GM21737 (cell line): ENCODE measurements at regions not wholly inside any gene's neighbourhood (a gene's known extent, or its start where the extent isn't known, plus 50 kb on each side); places are given as distances from the start of the nearest gene placed in this dataset.

ENCODE experiments used
- ATAC-seq: cut with Tn5 transposase; IDR thresholded peaks from one replicate; pipeline ENCODE4 v1.9.1; 2021; ENCODE audit warnings: mild to moderate bottlenecking, moderate library complexity; ENCODE audit not compliant: unreplicated experiment

GRCh38 chr2:40760071-40760666 lies 308.3 kb upstream of the SLC8A1 start:
- ATAC-seq, result no peak

DNA sequence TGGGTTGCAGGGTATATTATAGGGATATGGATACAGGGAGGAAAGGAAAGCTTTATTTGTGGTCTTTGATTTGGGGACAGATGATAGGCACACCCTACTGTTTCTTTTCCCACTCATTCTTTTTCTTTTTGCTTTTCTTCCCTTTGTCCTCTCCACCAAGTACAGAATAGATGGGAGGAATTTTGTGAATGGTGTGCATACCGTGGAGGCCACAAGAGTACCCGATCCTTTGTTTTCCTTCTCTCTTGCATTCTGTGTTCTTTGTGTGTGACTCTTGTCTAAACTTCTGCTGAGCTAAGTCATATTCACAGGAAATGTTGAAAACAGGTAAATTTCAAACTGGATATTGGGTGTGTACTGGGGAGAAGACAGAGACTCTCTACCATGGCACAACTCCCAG lies 321.4 kb upstream of the SLC8A1 start:
- no peak for ATAC-seq

DNA sequence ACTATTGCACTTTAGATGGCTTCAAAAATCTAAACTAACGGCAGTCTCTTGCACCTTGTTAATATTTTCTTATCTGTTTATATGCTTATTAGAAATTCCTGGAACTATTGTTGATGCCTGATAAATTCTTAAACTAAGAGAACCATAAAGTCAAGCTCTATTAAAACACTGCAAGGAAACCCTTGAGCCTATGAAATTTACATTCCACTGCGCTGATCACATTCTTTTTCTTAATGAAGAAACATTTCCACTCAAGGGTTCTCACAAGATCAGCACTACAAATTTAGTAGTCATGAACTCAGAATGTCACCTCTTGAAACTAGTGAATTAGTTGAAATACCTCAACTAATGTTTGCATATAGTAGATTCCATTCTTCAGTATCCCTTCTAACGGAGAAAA lies 331.8 kb upstream of the SLC8A1 start:
- ATAC-seq, result no peak

DNA sequence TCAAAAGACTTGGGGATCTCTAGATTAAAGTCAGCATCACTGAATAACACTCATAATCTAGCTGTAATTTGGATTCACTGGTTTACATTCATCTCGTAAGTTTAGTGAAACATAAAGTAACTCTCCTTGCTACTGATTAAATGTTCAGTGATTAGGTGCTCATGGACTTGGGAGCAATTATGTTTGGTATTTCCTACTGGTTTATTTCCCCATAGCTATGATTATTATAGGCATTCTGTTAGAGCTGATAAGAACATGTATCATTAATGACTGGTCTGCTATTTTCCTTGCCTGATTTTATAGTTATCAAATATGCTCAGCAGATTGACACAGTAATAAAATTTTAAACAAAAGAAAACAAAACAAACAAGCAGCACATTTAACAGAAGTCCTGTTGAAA lies 334.7 kb upstream of the SLC8A1 start:
- no peak for ATAC-seq

- no peak for ATAC-seq
Measured at GRCh38 chr2:40797120-40797519, 345.2 kb upstream of the SLC8A1 start.

DNA sequence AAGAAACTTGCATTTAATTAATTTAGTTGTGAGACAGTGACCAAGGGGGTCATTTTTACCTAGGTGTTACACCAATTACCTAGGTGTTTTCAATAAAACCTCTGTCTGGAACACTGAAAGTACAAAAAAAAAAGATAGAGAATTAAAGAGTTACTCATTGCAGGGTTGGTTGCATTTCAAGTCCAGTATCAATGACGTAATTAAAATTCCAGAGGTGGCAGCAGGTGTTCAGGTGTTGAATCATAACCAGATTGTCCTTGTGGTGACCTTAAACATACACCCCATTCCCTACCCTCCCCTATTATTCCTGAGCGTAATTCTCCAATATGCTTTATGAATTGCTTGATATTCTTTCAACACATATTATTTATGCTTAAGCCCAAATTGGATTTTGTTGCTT lies 352.0 kb upstream of the SLC8A1 start:
- ATAC-seq, result no peak

DNA sequence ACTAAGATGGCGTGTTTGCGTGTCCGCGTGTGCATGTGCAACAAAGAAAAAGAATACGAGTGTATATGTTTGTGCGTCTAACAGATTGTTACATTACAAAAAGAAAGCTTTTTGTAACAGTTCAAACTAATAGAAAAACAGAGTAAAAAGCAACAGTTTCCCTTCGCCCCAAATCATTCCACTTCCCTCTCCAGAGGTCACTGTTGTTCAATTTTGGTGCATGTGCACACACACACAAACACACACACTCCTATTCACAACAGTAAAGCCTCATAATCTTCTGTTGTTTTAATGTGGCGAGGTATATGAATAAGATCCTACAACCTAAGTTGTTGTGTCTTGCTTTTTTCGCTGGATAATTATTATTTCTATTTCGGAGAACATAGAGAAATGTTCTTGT lies 357.3 kb upstream of the SLC8A1 start:
- no peak for ATAC-seq

DNA sequence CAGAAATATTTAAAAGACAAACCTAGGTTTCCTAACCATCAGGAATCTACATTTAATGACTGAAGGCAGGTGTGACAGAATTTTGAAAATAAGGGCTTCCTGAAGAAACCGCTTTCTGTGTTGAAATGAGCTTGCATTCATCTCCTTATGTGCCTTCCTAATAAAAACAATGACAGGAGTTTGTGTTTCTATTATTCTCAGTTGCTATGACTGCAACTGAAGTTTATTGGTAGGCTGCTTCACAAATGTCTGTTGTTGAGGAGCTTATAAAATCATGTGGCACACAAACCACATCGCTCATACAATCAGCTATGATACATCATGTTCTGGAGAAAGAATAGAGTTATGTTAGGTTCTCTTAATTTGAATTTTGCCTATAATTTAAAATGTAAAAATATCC lies 362.7 kb upstream of the SLC8A1 start:
- no peak for ATAC-seq

DNA sequence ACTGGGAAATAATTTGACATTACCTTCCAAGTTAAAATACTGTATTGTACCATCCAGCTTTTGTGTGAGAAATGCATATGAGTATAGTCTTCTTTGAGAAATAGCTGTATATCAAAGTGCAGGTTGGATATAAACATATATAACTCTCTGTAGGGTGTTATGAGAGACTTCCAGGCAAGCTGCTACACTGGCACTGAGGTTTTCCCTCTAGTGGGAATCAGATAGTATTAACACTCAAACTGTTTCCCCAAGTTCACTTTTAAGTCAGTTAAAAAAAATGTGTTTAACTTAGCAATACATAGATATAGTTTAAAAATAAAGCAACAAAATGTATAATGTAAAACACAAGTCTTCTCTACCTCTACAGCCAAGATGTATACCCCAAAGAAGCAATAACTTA lies 368.4 kb upstream of the SLC8A1 start:
- ATAC-seq, result no peak

GRCh38 chr2:40823478-40823877 lies 371.6 kb upstream of the SLC8A1 start:
- ATAC-seq, result no peak

- ATAC-seq, result no peak
Measured at GRCh38 chr2:40824278-40824677, 372.4 kb upstream of the SLC8A1 start.

DNA sequence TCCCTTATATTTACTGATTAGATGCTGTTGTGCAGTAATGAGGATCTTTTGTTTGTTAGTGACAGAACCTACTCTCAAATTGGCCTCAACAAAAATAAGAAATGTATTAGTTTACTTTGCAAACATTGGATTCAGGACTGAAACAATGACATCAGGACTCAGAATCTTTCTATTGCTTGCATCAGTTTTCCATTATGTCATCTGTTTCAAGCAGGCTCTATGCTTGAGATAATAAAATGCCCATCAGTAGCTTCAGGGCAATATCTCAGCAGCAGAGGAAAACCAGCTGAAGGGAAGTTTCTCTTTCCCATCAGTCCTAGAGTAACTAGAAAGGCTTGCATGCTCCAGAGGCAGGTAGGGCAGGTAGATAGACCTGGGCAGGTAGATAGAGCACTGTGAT lies 375.5 kb upstream of the SLC8A1 start:
- ATAC-seq, result no peak

DNA sequence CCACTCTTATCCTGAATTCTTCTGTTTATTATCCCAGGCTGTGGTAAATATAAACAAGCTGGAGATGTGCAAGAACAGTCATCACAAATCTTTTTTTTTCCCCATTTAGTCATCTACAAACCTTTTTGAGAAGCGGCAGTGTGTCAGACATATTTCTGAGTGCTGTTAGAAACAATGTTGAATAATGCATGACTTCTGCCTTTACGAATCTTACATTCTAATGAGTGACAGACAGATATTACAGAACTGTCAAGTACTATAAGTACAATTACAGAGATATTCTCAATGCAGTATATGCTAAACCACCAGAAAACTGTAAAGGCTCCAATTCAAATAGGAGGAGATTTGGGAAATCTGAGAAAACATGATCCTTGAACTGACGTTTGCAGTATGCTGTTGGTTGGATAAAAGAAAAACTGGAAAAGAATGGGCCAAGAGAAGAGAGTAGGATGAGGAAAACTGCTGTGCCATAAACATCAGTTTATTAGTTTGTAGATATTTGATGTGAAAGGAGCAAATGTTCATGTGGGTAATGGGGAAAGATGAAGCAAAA lies 379.5 kb upstream of the SLC8A1 start:
- ATAC-seq, result no peak

DNA sequence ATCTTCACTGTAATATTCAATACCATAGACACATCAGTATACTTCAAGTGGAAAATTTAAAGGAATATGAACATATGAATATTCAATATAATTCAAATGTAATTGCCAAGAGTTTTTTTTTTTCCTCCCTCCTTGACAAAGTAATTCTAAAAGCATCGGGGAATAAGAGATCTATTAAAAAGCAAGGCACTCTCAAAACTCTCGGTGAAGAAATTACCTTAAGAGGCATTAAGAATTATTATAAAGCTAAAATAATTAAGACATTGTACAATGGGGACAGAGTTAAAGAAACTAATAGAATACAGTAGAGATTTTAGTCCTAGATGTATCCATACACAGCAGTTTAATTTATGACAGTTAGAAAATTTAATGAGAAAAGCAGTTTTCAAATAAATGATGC lies 390.0 kb upstream of the SLC8A1 start:
- no peak for ATAC-seq

DNA sequence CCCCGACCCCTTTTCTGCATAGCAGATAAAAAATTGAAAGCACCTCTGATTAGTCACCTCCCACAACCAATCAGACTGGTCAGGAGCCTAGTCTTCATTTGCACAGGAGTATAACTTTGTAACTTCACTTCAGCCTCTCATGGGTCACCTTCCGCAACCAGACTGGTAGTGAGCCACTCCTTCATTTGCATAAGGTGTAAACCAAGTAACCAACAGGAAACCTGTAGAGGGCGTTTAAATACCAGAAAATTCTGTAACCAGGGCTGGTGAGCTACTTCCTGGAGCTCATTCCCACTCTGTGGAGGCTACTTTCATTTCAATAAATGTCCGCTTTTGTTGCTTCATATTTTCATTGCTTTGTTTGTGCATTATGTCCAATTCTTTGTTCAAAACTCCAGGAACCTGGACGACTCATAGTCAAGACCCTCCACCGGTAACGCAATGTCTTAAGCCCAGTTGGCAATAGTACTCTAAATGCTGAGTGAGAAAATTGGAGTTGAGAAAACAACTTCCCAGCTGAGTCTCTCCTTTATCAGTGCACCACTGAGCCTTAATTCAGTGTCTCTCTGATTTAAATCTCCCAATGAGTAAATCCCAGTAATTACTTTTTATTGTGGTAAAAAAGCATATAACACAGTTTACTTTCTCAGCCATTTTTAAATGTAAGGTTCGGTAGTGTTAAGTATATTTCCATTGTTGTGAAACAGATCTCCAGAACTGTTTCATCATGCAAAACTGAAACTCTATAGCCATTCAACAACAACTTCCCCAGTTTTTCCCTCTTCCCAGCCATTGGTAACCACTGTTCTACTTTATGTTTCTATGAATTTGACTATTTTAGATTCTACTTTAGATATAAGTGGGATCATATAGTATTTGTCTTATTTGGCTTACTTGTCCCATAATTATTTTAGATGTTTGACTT lies 392.7 kb upstream of the SLC8A1 start:
- no peak for ATAC-seq

DNA sequence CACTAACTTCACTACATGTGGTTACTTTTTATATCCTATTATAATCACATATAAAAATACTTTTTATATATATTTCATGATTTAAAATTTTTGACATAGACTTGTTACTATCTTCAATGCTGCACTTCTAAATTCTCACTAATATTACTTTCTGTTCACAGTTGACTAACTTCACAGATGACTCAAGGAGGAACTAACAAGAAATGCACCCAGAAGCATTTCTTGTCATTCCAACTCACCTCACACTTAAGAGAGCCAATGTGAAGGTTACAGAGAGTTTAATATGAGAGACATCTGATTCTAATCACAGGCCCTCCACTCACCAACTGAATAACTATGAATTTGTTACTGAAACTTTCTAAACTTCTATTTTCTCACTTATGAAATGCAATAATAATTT lies 399.8 kb upstream of the SLC8A1 start:
- ATAC-seq, result no peak

DNA sequence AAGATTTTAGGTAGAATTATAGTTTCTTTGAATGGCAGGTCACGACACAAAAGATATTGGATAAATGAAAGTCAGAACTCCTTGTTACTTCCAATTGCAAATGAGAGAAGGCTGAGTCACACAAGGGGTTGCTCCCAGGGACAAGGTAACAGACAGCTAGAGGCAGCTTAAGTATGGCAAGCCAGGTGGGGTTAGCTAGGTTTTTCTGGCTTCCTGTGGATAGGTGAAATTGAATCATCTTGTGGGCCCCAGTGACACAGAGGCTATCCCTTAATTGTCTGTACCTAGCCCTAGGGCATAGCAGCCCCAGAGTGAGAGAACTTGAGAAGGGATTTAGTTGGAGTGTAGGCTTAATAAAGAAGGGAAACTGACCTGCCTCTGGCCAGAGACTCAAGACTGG lies 407.7 kb upstream of the SLC8A1 start:
- ATAC-seq, result no peak

DNA sequence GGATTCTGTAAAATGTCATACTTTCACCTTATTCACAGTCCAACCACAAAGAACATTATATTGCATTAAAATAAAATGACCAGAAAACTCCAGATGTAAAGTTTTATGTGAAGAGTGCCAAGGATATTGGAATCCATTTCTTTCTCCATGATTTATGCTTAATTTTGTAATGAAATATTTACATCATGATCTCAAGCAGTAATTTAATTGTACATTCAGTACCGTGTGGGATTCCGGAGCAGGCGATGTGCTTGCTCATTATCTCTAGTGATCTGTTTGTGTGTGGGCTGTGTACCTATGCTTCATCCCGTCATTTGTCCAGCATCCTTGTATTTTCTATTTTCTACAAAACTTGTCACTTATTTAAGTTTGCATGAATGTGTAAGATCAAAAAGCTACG lies 415.9 kb upstream of the SLC8A1 start:
- ATAC-seq, result no peak

- ATAC-seq, result no peak
Measured at GRCh38 chr2:40872580-40872979, 420.7 kb upstream of the SLC8A1 start.

GRCh38 chr2:40874380-40874779 lies 422.5 kb upstream of the SLC8A1 start:
- no peak for ATAC-seq

GRCh38 chr2:40877734-40878288 lies 425.9 kb upstream of the SLC8A1 start:
- no peak for ATAC-seq

DNA sequence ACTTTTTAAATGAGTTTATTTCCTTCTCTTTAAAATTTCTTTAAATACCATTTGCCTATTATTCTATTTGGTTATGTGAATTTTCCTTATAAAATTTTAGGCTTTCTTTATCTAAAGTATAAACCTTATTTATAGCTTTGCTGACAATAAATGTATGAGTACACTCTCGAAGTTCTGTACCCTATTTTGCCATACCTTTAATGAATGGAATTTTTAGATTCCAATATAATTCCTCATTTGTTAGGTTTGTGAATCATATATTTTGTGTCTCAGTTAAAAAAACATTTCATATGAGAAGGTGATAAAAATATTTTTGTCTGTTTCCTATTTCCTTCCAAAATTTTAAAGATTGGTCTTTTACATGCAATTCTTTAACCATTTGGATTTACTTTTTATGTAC lies 427.4 kb upstream of the SLC8A1 start:
- no peak for ATAC-seq
